Stomach (tissue), 8 donors: ENCODE measurements at regions not wholly inside any gene's neighbourhood (a gene's known extent, or its start where the extent isn't known, plus 50 kb on each side); places are given as distances from the start of the nearest gene placed in this dataset.
"Not testable (repeated sequence)": the region's sequence is repeated elsewhere in the genome, so short reads cannot be mapped to it uniquely, and the experiment has no call there.

ENCODE experiments used
- DNase-seq, 2 donors: peaks; one replicate each; pipeline versions ENCODE4 v3.0.0 to v3.0.0-alpha.2; 2013 to 2019
- H3K27ac ChIP-seq, 5 donors: fragments of 200-600 bp in 4 of 5; sonication (generic) in 4 of 5; one replicate each; pipeline ENCODE4 v1.5.1; 2013 to 2019; ENCODE audit warnings: mild to moderate bottlenecking in 1 of 5, moderate library complexity in 1 of 5
- H3K27me3 ChIP-seq, 3 donors: fragments of 200-600 bp; sonication (generic); one replicate each; pipeline ENCODE4 v1.5.1; 2017 to 2019; ENCODE audit warnings: mixed run types in 1 of 3
- H3K36me3 ChIP-seq, 4 donors: fragments of 200-600 bp; sonication (generic); 1 replicate in 3 of 4; 2 replicates in 1 of 4; pipeline ENCODE4 v1.5.1; 2016 to 2019
- H3K4me1 ChIP-seq, 4 donors: fragments of 200-600 bp; sonication (generic); one replicate each; pipeline ENCODE4 v1.5.1; 2016 to 2019
- H3K4me3 ChIP-seq, 4 donors: fragments of 200-600 bp; sonication (generic) in 3 of 4; one replicate each; pipeline ENCODE4 v1.5.1; 2016 to 2019; ENCODE audit warnings: mild to moderate bottlenecking in 1 of 4
- H3K9me3 ChIP-seq, 4 donors: fragments of 200-600 bp; sonication (generic); one replicate each; pipeline ENCODE4 v1.5.1; 2016 to 2019
- EP300 ChIP-seq: sonication (generic); formaldehyde crosslinking; IDR thresholded peaks from one replicate; pipeline ENCODE4 v1.6.1; 2017; ENCODE audit warnings: antibody characterized with exemption
- POLR2A ChIP-seq, 4 donors: fragments of 450-650 bp; IDR thresholded peaks; one replicate each; pipeline ENCODE4 v1.6.1; 2016; ENCODE audit warnings: antibody characterized with exemption in 4 of 4, control low read depth in 2 of 4, mild to moderate bottlenecking in 1 of 4, moderate library complexity in 1 of 4
- POLR2AphosphoS5 ChIP-seq, 3 donors: sonication (generic); formaldehyde crosslinking; IDR thresholded peaks; one replicate each; pipeline ENCODE4 v1.6.1; 2016; ENCODE audit warnings: antibody characterized with exemption in 3 of 3
- WGBS, 5 donors: extraction: QIAGEN DNeasy Blood & Tissue Kit in 3 of 5; methylation state at CpG; one replicate each; pipeline versions ENCODE4 v1.1.5 to v1.1.7; 2013 to 2018; 5-methylcytosine and 5-hydroxymethylcytosine counted together
- intact Hi-C: fragments of 100-400 bp; cut with DNase I; formaldehyde crosslinking; loops from one replicate; pipeline ENCODE4 v1.15.1; 2023; ENCODE audit warnings: low total_unique reads
- TF ChIP-seq, protein P1 (sequence below), 7 experiments: fragments of 450-650 bp in 4 of 7; fragments of 200-600 bp in 3 of 7; sonication (generic) in 3 of 7; IDR thresholded peaks; one replicate each; pipeline ENCODE4 v1.5.1; 2016 to 2019; ENCODE audit warnings: antibody characterized with exemption in 7 of 7, control low read depth in 2 of 7, mild to moderate bottlenecking in 1 of 7
- donor health status: healthy with polysubstance abuse.
- donor health status: Bipolar disorder and iron deficiency.
- donor health status: healthy.

GRCh38 chr6:160818934-160819333 is 116.9 kb downstream of the PLG start:
- DNase-seq = no peak
- intact Hi-C loops = no loop called here
- no peak for TF ChIP-seq POLR2A (IDR thresholded peaks at IDR 0.05)
- Histone ChIP-seq H3K4me3 (no peak overlapping the region), H3K36me3 (no peaks in the 10 kb centered on the region), H3K9me3 (peaks cover 0 to 16% (median 10%) of the 10 kb centered on the region in 4 donors), H3K4me1 (no peaks in the 10 kb centered on the region), H3K27ac (no peak overlapping the region), H3K27me3 (no peaks in the 10 kb centered on the region)
- 52 to 68% (median 63%) methylated on average over 1 of the region's 1 CpG for WGBS, 5 donors

- H3K4me3 ChIP-seq, H3K4me1 ChIP-seq, intact Hi-C loops, DNase-seq, H3K36me3 ChIP-seq, H3K27ac ChIP-seq, H3K27me3 ChIP-seq: not testable (repeated sequence)
- WGBS, 5 donors = 89 to 92% (median 90%) methylated on average over 8 of the region's 8 CpGs
- peaks cover 0 to 16% (median 10%) of the 10 kb centered on the region in 4 donors for H3K9me3 ChIP-seq
Observed at GRCh38 chr6:160820661-160821060, 118.6 kb downstream of the PLG start.

- intact Hi-C loops = no loop called here
- 14 to 35% (median 19%) methylated on average over 1 of the region's 1 CpG for WGBS, 5 donors
Observed at GRCh38 chr6:160831739-160832138, 129.7 kb downstream of the PLG start.

GRCh38 chr6:160832422-160832821 is 130.4 kb downstream of the PLG start:
- WGBS, 5 donors = 74 to 85% (median 80%) methylated on average over 2 of the region's 2 CpGs
- TF ChIP-seq POLR2AphosphoS5 (IDR thresholded peaks at IDR 0.05) (no peak), POLR2A (IDR thresholded peaks at IDR 0.05) (no peak), EP300 (no peak)
- TF ChIP-seq, protein P1, sequence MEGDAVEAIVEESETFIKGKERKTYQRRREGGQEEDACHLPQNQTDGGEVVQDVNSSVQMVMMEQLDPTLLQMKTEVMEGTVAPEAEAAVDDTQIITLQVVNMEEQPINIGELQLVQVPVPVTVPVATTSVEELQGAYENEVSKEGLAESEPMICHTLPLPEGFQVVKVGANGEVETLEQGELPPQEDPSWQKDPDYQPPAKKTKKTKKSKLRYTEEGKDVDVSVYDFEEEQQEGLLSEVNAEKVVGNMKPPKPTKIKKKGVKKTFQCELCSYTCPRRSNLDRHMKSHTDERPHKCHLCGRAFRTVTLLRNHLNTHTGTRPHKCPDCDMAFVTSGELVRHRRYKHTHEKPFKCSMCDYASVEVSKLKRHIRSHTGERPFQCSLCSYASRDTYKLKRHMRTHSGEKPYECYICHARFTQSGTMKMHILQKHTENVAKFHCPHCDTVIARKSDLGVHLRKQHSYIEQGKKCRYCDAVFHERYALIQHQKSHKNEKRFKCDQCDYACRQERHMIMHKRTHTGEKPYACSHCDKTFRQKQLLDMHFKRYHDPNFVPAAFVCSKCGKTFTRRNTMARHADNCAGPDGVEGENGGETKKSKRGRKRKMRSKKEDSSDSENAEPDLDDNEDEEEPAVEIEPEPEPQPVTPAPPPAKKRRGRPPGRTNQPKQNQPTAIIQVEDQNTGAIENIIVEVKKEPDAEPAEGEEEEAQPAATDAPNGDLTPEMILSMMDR (IDR thresholded peaks at IDR 0.05) = no peak
- intact Hi-C loops = no loop called here

More at GRCh38 chr6:160831739-160832138, 129.7 kb downstream of the PLG start:
- no peak overlapping the region for H3K4me3 ChIP-seq
- H3K36me3 ChIP-seq = no peaks in the 10 kb centered on the region
- no peaks in the 10 kb centered on the region for H3K27me3 ChIP-seq
- H3K27ac ChIP-seq = no peak overlapping the region
- H3K4me1 ChIP-seq = no peaks in the 10 kb centered on the region
- no peak for DNase-seq
- no peaks in the 10 kb centered on the region for H3K9me3 ChIP-seq
- TF ChIP-seq POLR2A (IDR thresholded peaks at IDR 0.05) = no peak
- no peak for TF ChIP-seq EP300
- TF ChIP-seq, protein P1 (IDR thresholded peaks at IDR 0.05) = no peak
- no peak for TF ChIP-seq POLR2AphosphoS5 (IDR thresholded peaks at IDR 0.05)

DNA sequence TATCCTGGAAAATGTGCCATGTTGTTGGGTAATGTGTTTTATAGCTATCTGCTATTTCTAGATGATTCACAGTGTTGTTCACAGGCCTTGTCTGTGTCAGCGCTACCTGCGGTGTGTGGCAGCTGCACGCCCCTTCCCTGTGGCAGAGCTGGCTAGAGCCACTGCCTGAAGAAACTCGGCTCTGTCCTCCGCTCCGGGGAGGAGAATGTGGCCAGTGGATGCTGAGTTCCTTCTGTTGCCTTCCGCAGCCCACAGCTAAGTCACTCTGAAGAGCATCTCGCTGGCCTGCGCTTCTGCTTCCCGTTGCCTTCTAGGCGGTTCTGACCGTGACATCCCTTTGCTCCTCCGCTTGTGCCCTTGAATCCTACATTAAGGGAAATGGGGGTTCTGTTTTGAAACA is 135.1 kb downstream of the PLG start:
- Histone ChIP-seq H3K4me3 (no peak overlapping the region), H3K27me3 (no peaks in the 10 kb centered on the region), H3K4me1 (no peaks in the 10 kb centered on the region), H3K9me3 (no peaks in the 10 kb centered on the region), H3K36me3 (no peaks in the 10 kb centered on the region), H3K27ac (no peak overlapping the region)
- no peak for TF ChIP-seq POLR2A (IDR thresholded peaks at IDR 0.05)
- TF ChIP-seq, protein P1 (IDR thresholded peaks at IDR 0.05) = no peak
- TF ChIP-seq EP300 = no peak
- TF ChIP-seq POLR2AphosphoS5 (IDR thresholded peaks at IDR 0.05) = no peak
- no peak for DNase-seq
- 82 to 89% (median 85%) methylated on average over 13 of the region's 13 CpGs for WGBS, 5 donors
- intact Hi-C loops = no loop called here

More at GRCh38 chr6:160832422-160832821, 130.4 kb downstream of the PLG start:
- no peak for DNase-seq
- Histone ChIP-seq H3K4me3 (no peak overlapping the region), H3K4me1 (no peaks in the 10 kb centered on the region), H3K27me3 (no peaks in the 10 kb centered on the region), H3K9me3 (no peaks in the 10 kb centered on the region), H3K36me3 (no peaks in the 10 kb centered on the region), H3K27ac (no peak overlapping the region)
